Prostate gland (tissue), 2 donors: ENCODE measurements at regions not wholly inside any gene's neighbourhood (a gene's known extent, or its start where the extent isn't known, plus 50 kb on each side); places are given as distances from the start of the nearest gene placed in this dataset.

ENCODE experiments used
- DNase-seq: peaks from one replicate; pipeline ENCODE4 v3.0.0-alpha.2; 2019; ENCODE audit warnings: low spot score
- H3K27ac ChIP-seq, 2 donors: fragments of 200-600 bp; sonication (generic); 2 replicates each; pipeline ENCODE4 v1.5.1; 2017 to 2019
- H3K27me3 ChIP-seq: fragments of 200-600 bp; sonication (generic); replicated peaks from 2 replicates; pipeline ENCODE4 v1.5.1; 2019; ENCODE audit not compliant: insufficient read depth
- H3K36me3 ChIP-seq, 2 donors: fragments of 200-600 bp; sonication (generic); 1 replicate in 1 of 2; 2 replicates in 1 of 2; pipeline versions ENCODE4 v1.5.1 to v1.8.1; 2017 to 2019
- H3K4me1 ChIP-seq: fragments of 200-600 bp; sonication (generic); replicated peaks from 2 replicates; pipeline ENCODE4 v1.5.1; 2019
- H3K4me3 ChIP-seq, 2 donors: fragments of 200-600 bp; sonication (generic); 2 replicates each; pipeline ENCODE4 v1.5.1; 2017 to 2019
- H3K9me3 ChIP-seq: fragments of 200-600 bp; sonication (generic); 2 replicates; pipeline ENCODE4 v1.5.1; 2017
- CTCF ChIP-seq, 4 experiments: fragments of 200-600 bp in 2 of 4; fragments of 450-650 bp in 2 of 4; sonication (generic) in 2 of 4; IDR thresholded peaks; 1 replicate in 3 of 4; 2 replicates in 1 of 4; pipeline ENCODE4 v1.5.1; 2016 to 2019; ENCODE audit warnings: antibody characterized with exemption in 4 of 4, mild to moderate bottlenecking in 2 of 4, moderate library complexity in 2 of 4
- POLR2A ChIP-seq: fragments of 450-650 bp; IDR thresholded peaks from one replicate; pipeline ENCODE4 v1.6.1; 2016; ENCODE audit warnings: antibody characterized with exemption, mild to moderate bottlenecking
- POLR2AphosphoS5 ChIP-seq: sonication (generic); formaldehyde crosslinking; IDR thresholded peaks from one replicate; pipeline ENCODE4 v1.6.1; 2017; ENCODE audit warnings: antibody characterized with exemption
- WGBS: methylation state at CpG from one replicate; pipeline ENCODE4 v1.1.5; 2018; 5-methylcytosine and 5-hydroxymethylcytosine counted together
- intact Hi-C: fragments of 100-400 bp; cut with DNase I; formaldehyde crosslinking; loops from one replicate; pipeline ENCODE4 v1.14.2; 2022

DNA sequence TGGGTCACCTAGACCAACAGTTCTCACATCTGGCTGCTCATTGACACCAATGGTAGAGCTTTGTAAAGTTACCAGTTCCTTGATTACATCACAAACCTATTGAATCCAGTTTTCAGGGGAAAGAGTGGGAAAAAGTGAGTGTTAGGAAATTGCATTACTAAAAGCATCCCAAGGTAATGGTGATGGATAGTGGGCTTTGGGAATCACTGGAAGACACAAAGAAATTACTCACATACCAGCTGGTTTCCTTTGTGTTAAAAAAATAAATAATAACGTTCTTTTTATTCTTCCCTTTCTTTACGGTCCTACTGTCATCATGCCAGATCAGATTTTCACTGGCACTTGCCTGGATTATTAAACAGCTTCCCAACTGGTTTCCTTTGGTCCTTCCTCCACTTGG, 370.7 kb downstream of the RFPL4B start:
- intact Hi-C loops, result no loop called here
- no peak for DNase-seq
- WGBS, result 17% methylated on average over 2 of the region's 2 CpGs
- H3K4me1 ChIP-seq, result no peaks in the 10 kb centered on the region
- no peak overlapping the region for H3K4me3 ChIP-seq
- H3K27me3 ChIP-seq, result no peaks in the 10 kb centered on the region
- H3K36me3 ChIP-seq, result no peaks in the 10 kb centered on the region
- TF ChIP-seq CTCF (IDR thresholded peaks at IDR 0.05) (no peak), POLR2A (no peak), POLR2AphosphoS5 (no peak)
- no peak overlapping the region for H3K27ac ChIP-seq
- no peaks in the 10 kb centered on the region for H3K9me3 ChIP-seq

GRCh38 chr6:112725541-112726085, 378.5 kb downstream of the RFPL4B start:
- no peak overlapping the region for H3K27ac ChIP-seq
- DNase-seq, result no peak
- no peak overlapping the region for H3K4me3 ChIP-seq
- 89% methylated on average over 6 of the region's 6 CpGs for WGBS
- H3K27me3 ChIP-seq, result no peaks in the 10 kb centered on the region
- intact Hi-C loops, result no loop called here
- H3K36me3 ChIP-seq, result no peaks in the 10 kb centered on the region
- H3K4me1 ChIP-seq, result no peaks in the 10 kb centered on the region
- H3K9me3 ChIP-seq, result no peaks in the 10 kb centered on the region
- TF ChIP-seq CTCF (IDR thresholded peaks at IDR 0.05) (no peak), POLR2A (no peak), POLR2AphosphoS5 (no peak)

- H3K27ac ChIP-seq, result no peak overlapping the region
- H3K27me3 ChIP-seq, result no peaks in the 10 kb centered on the region
- 67% methylated on average over 1 of the region's 1 CpG for WGBS
- no peaks in the 10 kb centered on the region for H3K9me3 ChIP-seq
- TF ChIP-seq POLR2A (no peak), POLR2AphosphoS5 (no peak), CTCF (IDR thresholded peaks at IDR 0.05) (no peak)
- no peaks in the 10 kb centered on the region for H3K36me3 ChIP-seq
- no peak overlapping the region for H3K4me3 ChIP-seq
- no peak for DNase-seq
- intact Hi-C loops, result no loop called here
- H3K4me1 ChIP-seq, result no peaks in the 10 kb centered on the region
Measured at GRCh38 chr6:112735129-112735528, 388.0 kb downstream of the RFPL4B start.

DNA sequence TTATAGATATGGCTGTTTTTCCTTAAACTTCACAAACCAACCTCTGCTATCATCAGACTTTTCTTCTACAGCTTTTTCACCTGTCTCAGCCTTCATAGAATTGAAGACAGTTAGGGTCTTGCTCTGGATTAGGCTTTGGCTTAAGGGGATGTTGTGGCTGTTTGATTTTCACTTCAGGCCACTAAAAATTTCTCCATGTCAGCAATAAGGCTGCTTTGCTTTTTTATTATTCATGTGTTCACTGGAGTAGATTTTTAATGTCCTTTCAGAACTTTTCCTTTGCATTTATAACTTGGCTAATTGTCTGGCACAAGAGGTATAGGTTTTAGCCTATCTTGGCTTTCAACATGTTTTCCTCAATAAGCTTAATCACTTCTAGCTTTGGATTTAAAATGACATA, 392.6 kb downstream of the RFPL4B start:
- no peaks in the 10 kb centered on the region for H3K27me3 ChIP-seq
- H3K4me1 ChIP-seq, result no peaks in the 10 kb centered on the region
- no peak overlapping the region for H3K4me3 ChIP-seq
- H3K27ac ChIP-seq, result no peak overlapping the region
- DNase-seq, result no peak
- H3K9me3 ChIP-seq, result no peaks in the 10 kb centered on the region
- no peaks in the 10 kb centered on the region for H3K36me3 ChIP-seq
- intact Hi-C loops, result no loop called here
- TF ChIP-seq POLR2A, result no peak
- no peak for TF ChIP-seq CTCF (IDR thresholded peaks at IDR 0.05)
- TF ChIP-seq POLR2AphosphoS5, result no peak

DNA sequence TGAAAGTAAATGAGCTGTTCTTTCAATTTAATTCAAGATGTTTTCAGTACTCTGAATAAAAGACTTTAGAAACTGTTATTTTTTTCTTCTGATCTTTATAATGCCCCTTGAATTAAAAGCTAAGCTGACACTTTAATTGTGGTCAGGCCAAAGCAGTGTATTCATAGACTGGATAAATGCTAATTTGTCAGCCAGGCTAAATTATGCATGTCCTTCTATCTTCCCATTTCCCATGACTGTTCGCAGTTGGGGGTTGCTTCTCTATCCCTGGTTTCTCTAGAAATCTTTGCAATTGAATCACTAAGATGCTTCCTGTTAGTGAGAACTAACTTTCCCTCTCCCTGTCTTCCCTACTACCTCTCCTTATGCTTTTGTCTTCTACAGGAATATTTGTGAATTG, 396.2 kb downstream of the RFPL4B start:
- H3K27ac ChIP-seq, result no peak overlapping the region
- no peak for TF ChIP-seq POLR2AphosphoS5
- TF ChIP-seq POLR2A, result no peak
- no peak for TF ChIP-seq CTCF (IDR thresholded peaks at IDR 0.05)
- intact Hi-C loops, result no loop called here
- no peaks in the 10 kb centered on the region for H3K4me1 ChIP-seq
- H3K27me3 ChIP-seq, result no peaks in the 10 kb centered on the region
- no peak for DNase-seq
- H3K36me3 ChIP-seq, result no peaks in the 10 kb centered on the region
- H3K4me3 ChIP-seq, result no peak overlapping the region
- 88% methylated on average over 1 of the region's 1 CpG for WGBS
- no peaks in the 10 kb centered on the region for H3K9me3 ChIP-seq
